HG02884 (cell line): ENCODE measurements at regions not wholly inside any gene's neighbourhood (a gene's known extent, or its start where the extent isn't known, plus 50 kb on each side); places are given as distances from the start of the nearest gene placed in this dataset.

Experiments used
- ATAC-seq: cut with Tn5 transposase; IDR thresholded peaks from one replicate; pipeline ENCODE4 v1.9.1; 2021; ENCODE audit warnings: mild to moderate bottlenecking, moderate library complexity; ENCODE audit not compliant: unreplicated experiment

- ATAC-seq, result no peak
These were observed 1371.5 kb upstream of the TMEFF2 start for GRCh38 chr2:193566276-193566675.

- ATAC-seq, result no peak
These were observed 1367.3 kb upstream of the TMEFF2 start for GRCh38 chr2:193562031-193562430.

- ATAC-seq, result peak; percentile 67
These were observed 1366.3 kb upstream of the TMEFF2 start for GRCh38 chr2:193561054-193561453.

- ATAC-seq, result no peak
These were observed 1362.2 kb upstream of the TMEFF2 start for GRCh38 chr2:193556766-193557470.

GRCh38 chr2:193549661-193550060, 1354.9 kb upstream of the TMEFF2 start:
- ATAC-seq, result no peak

- no peak for ATAC-seq
These were observed 1348.0 kb upstream of the TMEFF2 start for GRCh38 chr2:193542762-193543161.

GRCh38 chr2:193539188-193539587, 1344.5 kb upstream of the TMEFF2 start:
- ATAC-seq, result peak; percentile 92

GRCh38 chr2:193538061-193538460, 1343.3 kb upstream of the TMEFF2 start:
- no peak for ATAC-seq

GRCh38 chr2:193537531-193537930, 1342.8 kb upstream of the TMEFF2 start:
- no peak for ATAC-seq

GRCh38 chr2:193528458-193528857, 1333.7 kb upstream of the TMEFF2 start:
- ATAC-seq, result no peak

- ATAC-seq, result no peak
These were observed 1332.4 kb upstream of the TMEFF2 start for GRCh38 chr2:193527146-193527545.

- no peak for ATAC-seq
These were observed 1328.9 kb upstream of the TMEFF2 start for GRCh38 chr2:193523662-193524061.

- ATAC-seq, result no peak
These were observed 1326.8 kb upstream of the TMEFF2 start for GRCh38 chr2:193521523-193521922.

- ATAC-seq, result no peak
These were observed 1326.2 kb upstream of the TMEFF2 start for GRCh38 chr2:193520709-193521458.

GRCh38 chr2:193518041-193518817, 1323.5 kb upstream of the TMEFF2 start:
- ATAC-seq, result no peak

GRCh38 chr2:193517615-193518014, 1322.9 kb upstream of the TMEFF2 start:
- no peak for ATAC-seq

- ATAC-seq, result no peak
These were observed 1311.3 kb upstream of the TMEFF2 start for GRCh38 chr2:193506035-193506434.

GRCh38 chr2:193505620-193506019, 1310.9 kb upstream of the TMEFF2 start:
- ATAC-seq, result no peak

- no peak for ATAC-seq
These were observed 1307.8 kb upstream of the TMEFF2 start for GRCh38 chr2:193502363-193503035.

GRCh38 chr2:193496786-193497185, 1302.1 kb upstream of the TMEFF2 start:
- no peak for ATAC-seq

- peak; percentile 94 for ATAC-seq
These were observed 1287.8 kb upstream of the TMEFF2 start for GRCh38 chr2:193482557-193482956.
